ENCODE measurements at regions not wholly inside any gene's neighbourhood (a gene's known extent, or its start where the extent isn't known, plus 50 kb on each side); places are given as distances from the start of the nearest gene placed in this dataset.

GRCh38 chr2:64342195-64343099 lies 111.5 kb upstream of the LGALSL start:
- no peak overlapping the region for H3K27ac ChIP-seq (ENCODE audit: low read depth, low read length)
- no peaks in the 10 kb centered on the region for H3K9me3 ChIP-seq (ENCODE audit: control insufficient read depth, insufficient read depth, low read depth, low read length)
- no peak overlapping the region for H3K9ac ChIP-seq (ENCODE audit: low read length)
- peaks cover 9% of the 10 kb centered on the region for H3K4me1 ChIP-seq (ENCODE audit: control insufficient read depth, insufficient read depth, low read length)
- no peak overlapping the region for H3K4me3 ChIP-seq (ENCODE audit: low read depth, low read length)
- H3K36me3 ChIP-seq (ENCODE audit: control insufficient read depth, insufficient read depth, low read length), result no peaks in the 10 kb centered on the region
- no peaks in the 10 kb centered on the region for H3K27me3 ChIP-seq (ENCODE audit: control insufficient read depth, insufficient read depth, low read length)

- no peak overlapping the region for H3K4me3 ChIP-seq (ENCODE audit: low read depth, low read length)
- no peak overlapping the region for H3K27ac ChIP-seq (ENCODE audit: low read depth, low read length)
- no peaks in the 10 kb centered on the region for H3K9me3 ChIP-seq (ENCODE audit: control insufficient read depth, insufficient read depth, low read depth, low read length)
- H3K27me3 ChIP-seq (ENCODE audit: control insufficient read depth, insufficient read depth, low read length), result no peaks in the 10 kb centered on the region
- H3K4me1 ChIP-seq (ENCODE audit: control insufficient read depth, insufficient read depth, low read length), result no peaks in the 10 kb centered on the region
- no peak overlapping the region for H3K9ac ChIP-seq (ENCODE audit: low read length)
- H3K36me3 ChIP-seq (ENCODE audit: control insufficient read depth, insufficient read depth, low read length), result no peaks in the 10 kb centered on the region
Measured at GRCh38 chr2:64344999-64345576, 108.9 kb upstream of the LGALSL start.

GRCh38 chr2:64345998-64346397 lies 108.0 kb upstream of the LGALSL start:
- H3K36me3 ChIP-seq (ENCODE audit: control insufficient read depth, insufficient read depth, low read length), result no peaks in the 10 kb centered on the region
- H3K27ac ChIP-seq (ENCODE audit: low read depth, low read length), result no peak overlapping the region
- no peaks in the 10 kb centered on the region for H3K9me3 ChIP-seq (ENCODE audit: control insufficient read depth, insufficient read depth, low read depth, low read length)
- H3K4me1 ChIP-seq (ENCODE audit: control insufficient read depth, insufficient read depth, low read length), result no peaks in the 10 kb centered on the region
- no peaks in the 10 kb centered on the region for H3K27me3 ChIP-seq (ENCODE audit: control insufficient read depth, insufficient read depth, low read length)
- H3K9ac ChIP-seq (ENCODE audit: low read length), result no peak overlapping the region
- no peak overlapping the region for H3K4me3 ChIP-seq (ENCODE audit: low read depth, low read length)

GRCh38 chr2:64348386-64349130 lies 105.4 kb upstream of the LGALSL start:
- H3K36me3 ChIP-seq (ENCODE audit: control insufficient read depth, insufficient read depth, low read length), result no peaks in the 10 kb centered on the region
- no peak overlapping the region for H3K27ac ChIP-seq (ENCODE audit: low read depth, low read length)
- no peaks in the 10 kb centered on the region for H3K9me3 ChIP-seq (ENCODE audit: control insufficient read depth, insufficient read depth, low read depth, low read length)
- H3K4me1 ChIP-seq (ENCODE audit: control insufficient read depth, insufficient read depth, low read length), result no peaks in the 10 kb centered on the region
- no peak overlapping the region for H3K9ac ChIP-seq (ENCODE audit: low read length)
- H3K27me3 ChIP-seq (ENCODE audit: control insufficient read depth, insufficient read depth, low read length), result no peaks in the 10 kb centered on the region
- no peak overlapping the region for H3K4me3 ChIP-seq (ENCODE audit: low read depth, low read length)

GRCh38 chr2:64349131-64349530 lies 104.8 kb upstream of the LGALSL start:
- H3K27me3 ChIP-seq (ENCODE audit: control insufficient read depth, insufficient read depth, low read length), result no peaks in the 10 kb centered on the region
- no peak overlapping the region for H3K4me3 ChIP-seq (ENCODE audit: low read depth, low read length)
- H3K27ac ChIP-seq (ENCODE audit: low read depth, low read length), result no peak overlapping the region
- H3K9me3 ChIP-seq (ENCODE audit: control insufficient read depth, insufficient read depth, low read depth, low read length), result no peaks in the 10 kb centered on the region
- no peaks in the 10 kb centered on the region for H3K36me3 ChIP-seq (ENCODE audit: control insufficient read depth, insufficient read depth, low read length)
- H3K9ac ChIP-seq (ENCODE audit: low read length), result no peak overlapping the region
- H3K4me1 ChIP-seq (ENCODE audit: control insufficient read depth, insufficient read depth, low read length), result no peaks in the 10 kb centered on the region

- H3K27ac ChIP-seq (ENCODE audit: low read depth, low read length), result no peak overlapping the region
- no peaks in the 10 kb centered on the region for H3K4me1 ChIP-seq (ENCODE audit: control insufficient read depth, insufficient read depth, low read length)
- no peaks in the 10 kb centered on the region for H3K36me3 ChIP-seq (ENCODE audit: control insufficient read depth, insufficient read depth, low read length)
- no peaks in the 10 kb centered on the region for H3K27me3 ChIP-seq (ENCODE audit: control insufficient read depth, insufficient read depth, low read length)
- no peak overlapping the region for H3K9ac ChIP-seq (ENCODE audit: low read length)
- no peak overlapping the region for H3K4me3 ChIP-seq (ENCODE audit: low read depth, low read length)
- H3K9me3 ChIP-seq (ENCODE audit: control insufficient read depth, insufficient read depth, low read depth, low read length), result no peaks in the 10 kb centered on the region
Measured at GRCh38 chr2:64350996-64351395, 103.0 kb upstream of the LGALSL start.

GRCh38 chr2:64352292-64352691 lies 101.7 kb upstream of the LGALSL start:
- Histone ChIP-seq H3K9me3 (ENCODE audit: control insufficient read depth, insufficient read depth, low read depth, low read length) (no peaks in the 10 kb centered on the region), H3K4me1 (ENCODE audit: control insufficient read depth, insufficient read depth, low read length) (no peaks in the 10 kb centered on the region), H3K27me3 (ENCODE audit: control insufficient read depth, insufficient read depth, low read length) (no peaks in the 10 kb centered on the region), H3K9ac (ENCODE audit: low read length) (no peak overlapping the region), H3K4me3 (ENCODE audit: low read depth, low read length) (no peak overlapping the region), H3K27ac (ENCODE audit: low read depth, low read length) (no peak overlapping the region), H3K36me3 (ENCODE audit: control insufficient read depth, insufficient read depth, low read length) (no peaks in the 10 kb centered on the region)

GRCh38 chr2:64354857-64355680 lies 98.9 kb upstream of the LGALSL start:
- Histone ChIP-seq H3K9me3 (ENCODE audit: control insufficient read depth, insufficient read depth, low read depth, low read length) (no peaks in the 10 kb centered on the region), H3K27ac (ENCODE audit: low read depth, low read length) (no peak overlapping the region), H3K36me3 (ENCODE audit: control insufficient read depth, insufficient read depth, low read length) (no peaks in the 10 kb centered on the region), H3K9ac (ENCODE audit: low read length) (no peak overlapping the region), H3K27me3 (ENCODE audit: control insufficient read depth, insufficient read depth, low read length) (no peaks in the 10 kb centered on the region), H3K4me1 (ENCODE audit: control insufficient read depth, insufficient read depth, low read length) (peaks cover 8% of the 10 kb centered on the region), H3K4me3 (ENCODE audit: low read depth, low read length) (no peak overlapping the region)

- no peaks in the 10 kb centered on the region for H3K9me3 ChIP-seq (ENCODE audit: control insufficient read depth, insufficient read depth, low read depth, low read length)
- H3K4me1 ChIP-seq (ENCODE audit: control insufficient read depth, insufficient read depth, low read length), result peaks cover 13% of the 10 kb centered on the region
- no peaks in the 10 kb centered on the region for H3K36me3 ChIP-seq (ENCODE audit: control insufficient read depth, insufficient read depth, low read length)
- H3K27ac ChIP-seq (ENCODE audit: low read depth, low read length), result no peak overlapping the region
- peaks cover 4% of the 10 kb centered on the region; the same call in 1 of the 2 replicates for H3K27me3 ChIP-seq (ENCODE audit: control insufficient read depth, insufficient read depth, low read length)
- no peak overlapping the region for H3K4me3 ChIP-seq (ENCODE audit: low read depth, low read length)
- H3K9ac ChIP-seq (ENCODE audit: low read length), result no peak overlapping the region
Measured at GRCh38 chr2:64356906-64357305, 97.1 kb upstream of the LGALSL start.

- Histone ChIP-seq H3K36me3 (ENCODE audit: control insufficient read depth, insufficient read depth, low read length) (no peaks in the 10 kb centered on the region), H3K27me3 (ENCODE audit: control insufficient read depth, insufficient read depth, low read length) (peaks cover 4% of the 10 kb centered on the region; the same call in 1 of the 2 replicates), H3K9me3 (ENCODE audit: control insufficient read depth, insufficient read depth, low read depth, low read length) (no peaks in the 10 kb centered on the region), H3K4me3 (ENCODE audit: low read depth, low read length) (no peak overlapping the region), H3K27ac (ENCODE audit: low read depth, low read length) (no peak overlapping the region), H3K4me1 (ENCODE audit: control insufficient read depth, insufficient read depth, low read length) (peaks cover 21% of the 10 kb centered on the region), H3K9ac (ENCODE audit: low read length) (peak overlapping the region; percentile 22)
Measured at GRCh38 chr2:64359171-64359891, 94.6 kb upstream of the LGALSL start.
